Psoas muscle (tissue), 7 donors: ENCODE measurements at regions not wholly inside any gene's neighbourhood (a gene's known extent, or its start where the extent isn't known, plus 50 kb on each side); places are given as distances from the start of the nearest gene placed in this dataset.

ENCODE experiments used
- ATAC-seq, 4 donors: fragments of 200-7000 bp; cut with Tn5 transposase; one replicate each; pipeline ENCODE4 v1.9.1; 2020; ENCODE audit warnings: moderate library complexity in 3 of 4, mild to moderate bottlenecking in 2 of 4
- DNase-seq, 2 donors: peaks; one replicate each; pipeline ENCODE4 v3.0.0-alpha.2; 2020
- H3K27ac ChIP-seq: fragments of 200-600 bp; one replicate; pipeline ENCODE4 v1.8.0; 2022
- H3K27me3 ChIP-seq, 3 donors: fragments of 200-600 bp in 1 of 3; one replicate each; pipeline versions ENCODE4 v1.6.1 to v1.8.0; 2013 to 2022; ENCODE audit warnings: low read length in 2 of 3, mild to moderate bottlenecking in 2 of 3, moderate library complexity in 1 of 3; ENCODE audit not compliant: insufficient read depth in 3 of 3
- H3K36me3 ChIP-seq, 2 donors: fragments of 200-600 bp in 1 of 2; one replicate each; pipeline versions ENCODE4 v1.6.1 to v1.8.0; 2013 to 2022; ENCODE audit warnings: low read depth in 1 of 2, mild to moderate bottlenecking in 1 of 2, moderate library complexity in 1 of 2; ENCODE audit not compliant: insufficient read depth in 1 of 2
- H3K4me1 ChIP-seq: fragments of 200-600 bp; one replicate; pipeline ENCODE4 v1.8.0; 2022
- H3K4me3 ChIP-seq: fragments of 200-600 bp; one replicate; pipeline ENCODE4 v1.8.0; 2022; ENCODE audit warnings: mild to moderate bottlenecking
- H3K9me3 ChIP-seq: fragments of 200-600 bp; one replicate; pipeline ENCODE4 v1.8.0; 2022
- CTCF ChIP-seq: fragments of 200-600 bp; IDR thresholded peaks from one replicate; pipeline ENCODE4 v1.8.0; 2022; ENCODE audit warnings: antibody characterized with exemption
- WGBS, 3 donors: extraction: QIAGEN DNeasy Blood & Tissue Kit; methylation state at CpG; one replicate each; pipeline versions ENCODE4 v1.1.6 to v1.1.7; 2013; 5-methylcytosine and 5-hydroxymethylcytosine counted together
- intact Hi-C, 2 donors: fragments of 100-400 bp; cut with DNase I; formaldehyde crosslinking; loops; one replicate each; pipeline versions ENCODE4 v1.11.0 to v1.14.2; 2022
- donor health status: healthy with polysubstance abuse.
- donor health status: DM: no; HTN: no; CAD: no; lungs with moderate emphysema.
- donor health status: Bipolar disorder and iron deficiency.
- donor health status: healthy.
- donor health status: DM: yes; HTN: yes; CAD: no.
- donor health status: DM: no; HTN: no; CAD: no.
- donor health status: DM: yes; HTN: yes; CAD: no.

DNA sequence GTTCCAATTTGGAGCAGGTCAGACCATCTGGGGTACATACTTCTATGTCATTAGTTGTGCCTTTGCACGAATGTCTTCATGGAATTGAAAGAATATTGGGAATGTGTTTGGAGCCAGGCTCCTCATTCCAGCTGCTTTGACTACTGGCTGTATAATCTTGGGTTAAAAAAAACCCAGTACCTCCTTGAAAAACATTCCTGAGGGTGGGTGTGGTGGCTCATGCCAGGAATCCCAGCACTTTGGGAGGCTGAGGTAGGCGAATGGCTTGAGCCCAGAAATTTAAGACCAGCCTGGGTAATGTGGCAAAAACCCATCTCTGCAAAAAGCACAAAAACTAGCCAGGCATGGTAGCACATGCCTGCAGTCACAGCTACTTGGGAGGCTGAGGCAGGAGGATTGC is 125.6 kb downstream of the TTC8 start:
- TF ChIP-seq CTCF = no peak
- DNase-seq = no peak
- intact Hi-C loops = no loop called here
- Histone ChIP-seq H3K4me3 (no peak overlapping the region), H3K4me1 (no peaks in the 10 kb centered on the region), H3K27me3 (no peaks in the 10 kb centered on the region), H3K36me3 (no peaks in the 10 kb centered on the region), H3K27ac (no peak overlapping the region), H3K9me3 (no peaks in the 10 kb centered on the region)
- no peak for ATAC-seq
- WGBS, 3 donors = 19 to 41% (median 21%) methylated on average over 2 of the region's 2 CpGs

DNA sequence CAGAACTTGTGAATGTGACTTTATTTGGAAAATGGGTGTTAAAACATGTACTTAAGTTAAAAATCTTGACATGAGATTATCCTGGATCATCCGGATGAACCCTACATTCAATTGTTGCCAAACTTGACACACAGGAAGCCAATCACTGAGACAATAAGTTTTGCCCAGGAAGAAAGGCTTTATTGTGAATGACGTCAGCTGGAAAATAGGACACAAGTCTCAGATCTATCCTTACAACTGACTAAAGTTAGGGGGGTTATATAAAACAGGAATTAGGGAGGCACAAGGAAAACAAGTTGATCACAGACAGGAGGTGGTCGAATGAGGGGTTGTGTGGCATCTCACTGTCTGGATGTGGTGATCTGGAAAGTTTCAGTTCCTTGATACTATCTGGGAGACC is 126.9 kb downstream of the TTC8 start:
- 60 to 69% (median 65%) methylated on average over 3 of the region's 3 CpGs for WGBS, 3 donors
- TF ChIP-seq CTCF = no peak
- Histone ChIP-seq H3K27me3 (no peaks in the 10 kb centered on the region), H3K27ac (no peak overlapping the region), H3K36me3 (no peaks in the 10 kb centered on the region), H3K4me1 (no peaks in the 10 kb centered on the region), H3K4me3 (no peak overlapping the region), H3K9me3 (no peaks in the 10 kb centered on the region)
- intact Hi-C loops = no loop called here
- DNase-seq (no peak), ATAC-seq (no peak)

DNA sequence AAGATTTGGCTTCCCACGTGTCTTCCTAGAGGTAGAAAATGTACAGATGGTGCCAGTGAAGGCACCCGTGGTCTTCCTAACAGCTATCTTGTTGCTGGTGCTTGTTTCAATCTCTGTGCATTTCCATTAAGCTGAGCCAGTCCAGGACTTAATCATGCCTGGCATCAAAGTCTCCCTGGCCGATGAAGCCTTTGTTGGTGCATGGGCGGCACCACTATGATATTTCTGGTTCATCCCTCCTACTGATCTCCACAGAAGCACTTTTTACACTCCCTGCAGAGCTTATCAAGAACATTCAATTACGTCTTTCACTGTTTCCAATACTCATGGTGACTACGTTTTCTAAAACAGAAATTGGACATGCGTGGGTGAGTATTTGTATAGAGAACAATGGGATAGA is 128.4 kb downstream of the TTC8 start:
- Histone ChIP-seq H3K36me3 (no peaks in the 10 kb centered on the region), H3K27ac (no peak overlapping the region), H3K9me3 (no peaks in the 10 kb centered on the region), H3K27me3 (no peaks in the 10 kb centered on the region), H3K4me3 (no peak overlapping the region), H3K4me1 (no peaks in the 10 kb centered on the region)
- DNase-seq = no peak
- ATAC-seq = no peak
- no peak for TF ChIP-seq CTCF
- intact Hi-C loops = no loop called here
- WGBS, 3 donors = 79 to 85% (median 82%) methylated on average over 7 of the region's 7 CpGs

DNA sequence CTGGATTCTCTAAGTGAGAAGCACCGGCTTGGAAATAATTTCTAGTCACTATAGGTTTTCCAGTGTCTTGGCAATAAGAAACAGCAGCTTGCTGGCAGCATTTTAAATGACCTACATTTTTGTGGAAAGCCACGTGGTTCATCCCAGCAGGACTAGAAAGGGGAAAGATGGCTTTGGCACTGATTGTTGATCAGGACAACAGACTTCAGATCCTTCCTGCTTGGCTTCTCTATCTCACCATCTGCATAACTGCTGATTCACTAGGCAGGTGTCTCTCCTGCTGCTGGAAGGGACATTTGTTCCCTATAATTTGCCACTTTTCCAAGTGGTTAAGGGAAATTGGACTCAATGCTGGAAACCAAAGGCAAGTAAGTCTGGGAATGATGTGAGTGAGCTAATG is 131.0 kb downstream of the TTC8 start:
- DNase-seq (no peak), ATAC-seq (no peak)
- WGBS, 3 donors = 11 to 20% (median 12%) methylated on average over 2 of the region's 2 CpGs
- Histone ChIP-seq H3K27ac (no peak overlapping the region), H3K4me3 (no peak overlapping the region), H3K9me3 (no peaks in the 10 kb centered on the region), H3K27me3 (no peaks in the 10 kb centered on the region), H3K36me3 (no peaks in the 10 kb centered on the region), H3K4me1 (no peaks in the 10 kb centered on the region)
- intact Hi-C loops = no loop called here
- no peak for TF ChIP-seq CTCF

DNA sequence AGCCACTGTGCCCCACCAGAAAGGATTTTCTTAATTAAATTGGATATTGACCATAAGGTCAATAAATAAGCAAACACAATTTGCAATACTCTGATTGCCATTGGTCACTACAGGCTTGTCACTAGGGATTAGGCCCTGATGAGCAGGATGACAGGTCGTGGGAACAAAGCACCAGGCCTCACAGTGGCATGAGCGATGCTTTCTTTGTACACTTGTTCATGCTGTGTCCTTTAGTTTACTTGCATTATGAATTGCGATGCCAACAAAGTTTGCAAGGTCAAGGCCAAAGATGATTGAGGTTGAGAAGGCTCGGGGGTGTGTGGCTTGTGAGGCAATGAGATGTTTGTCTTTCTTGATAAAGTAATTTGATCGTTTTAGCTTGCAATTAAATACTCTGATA is 136.0 kb downstream of the TTC8 start:
- no peaks in the 10 kb centered on the region for H3K36me3 ChIP-seq
- no peaks in the 10 kb centered on the region for H3K9me3 ChIP-seq
- no peak for DNase-seq
- no peak overlapping the region for H3K4me3 ChIP-seq
- intact Hi-C loops = no loop called here
- no peak for TF ChIP-seq CTCF
- ATAC-seq = no peak
- 77 to 82% (median 82%) methylated on average over 5 of the region's 5 CpGs for WGBS, 3 donors
- no peak overlapping the region for H3K27ac ChIP-seq
- no peaks in the 10 kb centered on the region for H3K27me3 ChIP-seq
- H3K4me1 ChIP-seq = no peaks in the 10 kb centered on the region
